NCI-H1436 (cell line): ENCODE measurements at regions not wholly inside any gene's neighbourhood (a gene's known extent, or its start where the extent isn't known, plus 50 kb on each side); places are given as distances from the start of the nearest gene placed in this dataset.

Experiments used
- DNase-seq: peaks from one replicate; lab custom pipeline; 2025; lab: John Stamatoyannopoulos, UW

GRCh38 chr15:39453620-39454019, 127.3 kb upstream of the THBS1 start:
- no peak for DNase-seq

- DNase-seq: no peak
These were observed 126.5 kb upstream of the THBS1 start for GRCh38 chr15:39454189-39454986.

- no peak for DNase-seq
These were observed 125.3 kb upstream of the THBS1 start for GRCh38 chr15:39455471-39455991.

GRCh38 chr15:39456159-39456558, 124.7 kb upstream of the THBS1 start:
- DNase-seq: no peak

- no peak for DNase-seq
These were observed 124.1 kb upstream of the THBS1 start for GRCh38 chr15:39456582-39457330.

- DNase-seq: no peak
These were observed 122.7 kb upstream of the THBS1 start for GRCh38 chr15:39458131-39458530.

- no peak for DNase-seq
These were observed 121.3 kb upstream of the THBS1 start for GRCh38 chr15:39459548-39459947.

- DNase-seq: no peak
These were observed 120.1 kb upstream of the THBS1 start for GRCh38 chr15:39460748-39461147.

GRCh38 chr15:39461536-39462130, 119.2 kb upstream of the THBS1 start:
- DNase-seq: no peak

GRCh38 chr15:39462691-39463090, 118.2 kb upstream of the THBS1 start:
- no peak for DNase-seq

GRCh38 chr15:39465843-39466749, 114.8 kb upstream of the THBS1 start:
- no peak for DNase-seq

GRCh38 chr15:39466750-39467105, 114.2 kb upstream of the THBS1 start:
- DNase-seq: no peak

GRCh38 chr15:39468331-39468730, 112.5 kb upstream of the THBS1 start:
- DNase-seq: no peak

- no peak for DNase-seq
These were observed 112.1 kb upstream of the THBS1 start for GRCh38 chr15:39468828-39469227.

GRCh38 chr15:39471785-39472574, 108.9 kb upstream of the THBS1 start:
- DNase-seq: no peak

GRCh38 chr15:39472621-39473297, 108.1 kb upstream of the THBS1 start:
- no peak for DNase-seq

GRCh38 chr15:39473298-39473947, 107.5 kb upstream of the THBS1 start:
- no peak for DNase-seq

GRCh38 chr15:39474657-39475056, 106.2 kb upstream of the THBS1 start:
- DNase-seq: no peak

- no peak for DNase-seq
These were observed 101.9 kb upstream of the THBS1 start for GRCh38 chr15:39478996-39479395.

- DNase-seq: no peak
These were observed 101.0 kb upstream of the THBS1 start for GRCh38 chr15:39479911-39480310.
